PC-9 (cell line): ENCODE measurements at regions not wholly inside any gene's neighbourhood (a gene's known extent, or its start where the extent isn't known, plus 50 kb on each side); places are given as distances from the start of the nearest gene placed in this dataset.

ENCODE experiments used
- BruUV-seq: library from RNA; stranded (reverse); fragments of 400-500 nt; replicated peaks from 2 replicates; lab custom pipeline; 2021; lab: Mats Ljungman, UMichigan
- CTCF ChIA-PET: fragments of 300-600 bp; sonication (Branson Sonifier 250); formaldehyde crosslinking; loops from one replicate; lab custom pipeline; 2022; ENCODE audit warnings: antibody characterized with exemption; lab: Charles Lee
- POLR2A ChIA-PET: fragments of 300-600 bp; sonication (Branson Sonifier 250); formaldehyde crosslinking; loops from one replicate; lab custom pipeline; 2022; ENCODE audit warnings: antibody characterized with exemption; ENCODE audit not compliant: unreplicated experiment; lab: Charles Lee
- DNase-seq, 2 experiments: peaks; one replicate each; pipeline versions ENCODE4 v3.0.0 to v3.0.0-alpha.2; 2015 to 2022; ENCODE audit warnings: mixed read lengths in 1 of 2
- H2AFZ ChIP-seq: fragments of 200-600 bp; sonication (generic); 2 replicates; pipeline ENCODE4 v1.8.1; 2017; ENCODE audit warnings: antibody characterized with exemption
- H3F3A ChIP-seq: fragments of 200-600 bp; sonication (generic); 2 replicates; pipeline ENCODE4 v1.8.1; 2017; ENCODE audit warnings: antibody characterized with exemption, mild to moderate bottlenecking, low read depth; ENCODE audit not compliant: insufficient read depth
- H3K27ac ChIP-seq: fragments of 200-600 bp; sonication (generic); 2 replicates; pipeline ENCODE4 v1.6.1; 2016; ENCODE audit warnings: mixed run types
- H3K27me3 ChIP-seq: fragments of 200-600 bp; sonication (generic); 2 replicates; pipeline ENCODE4 v1.6.1; 2016; ENCODE audit warnings: low read depth, mixed run types; ENCODE audit not compliant: insufficient read depth
- H3K36me3 ChIP-seq: fragments of 200-600 bp; sonication (generic); 2 replicates; pipeline ENCODE4 v1.6.1; 2016; ENCODE audit warnings: low read depth, mixed run types
- H3K4me1 ChIP-seq: fragments of 200-600 bp; sonication (generic); replicated peaks from 2 replicates; pipeline ENCODE4 v1.6.1; 2016; ENCODE audit warnings: mixed run types; ENCODE audit not compliant: insufficient read depth
- H3K4me2 ChIP-seq: fragments of 200-600 bp; sonication (generic); 2 replicates; pipeline ENCODE4 v1.6.1; 2017; ENCODE audit warnings: mixed run types
- H3K4me3 ChIP-seq: fragments of 200-600 bp; sonication (generic); 2 replicates; pipeline ENCODE4 v1.6.1; 2016; ENCODE audit warnings: mixed run types
- H3K79me2 ChIP-seq: fragments of 200-600 bp; sonication (generic); 2 replicates; pipeline ENCODE4 v1.6.1; 2017; ENCODE audit warnings: low read depth, mixed run types
- H3K9me2 ChIP-seq: fragments of 200-600 bp; sonication (generic); 2 replicates; pipeline ENCODE4 v1.8.1; 2017; ENCODE audit warnings: mild to moderate bottlenecking; ENCODE audit not compliant: insufficient read depth
- H3K9me3 ChIP-seq: fragments of 200-600 bp; sonication (generic); 2 replicates; pipeline ENCODE4 v1.8.1; 2016; ENCODE audit warnings: low read depth; ENCODE audit not compliant: insufficient read depth
- H4K20me1 ChIP-seq: fragments of 200-600 bp; sonication (generic); 2 replicates; pipeline ENCODE4 v1.8.1; 2017; ENCODE audit not compliant: insufficient read depth
- CTCF ChIP-seq: fragments of 200-600 bp; sonication (generic); conservative IDR thresholded peaks from 2 replicates; pipeline ENCODE4 v1.6.1; 2017; ENCODE audit warnings: mixed run types, antibody characterized with exemption, mild to moderate bottlenecking, moderate library complexity
- EZH2 ChIP-seq: fragments of 200-600 bp; sonication (generic); IDR thresholded peaks from 2 replicates; pipeline ENCODE4 v1.8.0; 2017; ENCODE audit warnings: antibody characterized with exemption, low read depth
- intact Hi-C: fragments of 100-400 bp; cut with micrococcal nuclease; formaldehyde crosslinking; loops from one replicate; pipeline ENCODE4 v1.10.0; 2022; ENCODE audit not compliant: unreplicated experiment

- no peak for DNase-seq
- no peak overlapping the region for H2AFZ ChIP-seq
- CTCF ChIA-PET, result no interaction called here
- no peaks in the 10 kb centered on the region for H4K20me1 ChIP-seq
- H3K27me3 ChIP-seq, result no peaks in the 10 kb centered on the region
- no peaks in the 10 kb centered on the region for H3K4me1 ChIP-seq
- no peak overlapping the region for H3K4me3 ChIP-seq
- POLR2A ChIA-PET, result no interaction called here
- no peaks in the 10 kb centered on the region for H3F3A ChIP-seq
- H3K36me3 ChIP-seq, result no peaks in the 10 kb centered on the region
- H3K4me2 ChIP-seq, result no peak overlapping the region
- no TSS peak for BruUV-seq
- intact Hi-C loops, result no loop called here
- H3K27ac ChIP-seq, result no peak overlapping the region
- no peak for TF ChIP-seq EZH2
- no peak for TF ChIP-seq CTCF
- no peaks in the 10 kb centered on the region for H3K79me2 ChIP-seq
- H3K9me3 ChIP-seq, result no peaks in the 10 kb centered on the region
- no peaks in the 10 kb centered on the region for H3K9me2 ChIP-seq
Observed at GRCh38 chr9:99601571-99602111, 220.0 kb upstream of the NR4A3 start.

- Histone ChIP-seq H3K27ac (no peak overlapping the region), H3K9me3 (no peaks in the 10 kb centered on the region), H3K36me3 (no peaks in the 10 kb centered on the region), H3K79me2 (no peaks in the 10 kb centered on the region), H4K20me1 (no peaks in the 10 kb centered on the region), H3K9me2 (no peaks in the 10 kb centered on the region), H3K4me1 (no peaks in the 10 kb centered on the region), H3F3A (no peaks in the 10 kb centered on the region), H3K4me3 (no peak overlapping the region), H3K4me2 (no peak overlapping the region), H3K27me3 (no peaks in the 10 kb centered on the region; the same call in 1 of the 2 replicates), H2AFZ (no peak overlapping the region)
- DNase-seq, result no peak
- TF ChIP-seq CTCF (no peak), EZH2 (no peak)
- intact Hi-C loops, result no loop called here
- POLR2A ChIA-PET, result interaction anchor here (0.6 kb wide), 1 partner anchor 615 kb away, joined by 3 read pairs; no protein-coding TSS in a partner anchor
- CTCF ChIA-PET, result no interaction called here
- no TSS peak for BruUV-seq
Observed at GRCh38 chr9:99602854-99603253, 218.8 kb upstream of the NR4A3 start.

- Histone ChIP-seq H3K9me3 (no peaks in the 10 kb centered on the region), H2AFZ (no peak overlapping the region), H3K27me3 (no peaks in the 10 kb centered on the region; the same call in 1 of the 2 replicates), H3K79me2 (no peaks in the 10 kb centered on the region), H4K20me1 (no peaks in the 10 kb centered on the region), H3K4me2 (no peak overlapping the region), H3K36me3 (no peaks in the 10 kb centered on the region), H3K9me2 (no peaks in the 10 kb centered on the region), H3K27ac (no peak overlapping the region), H3K4me1 (no peaks in the 10 kb centered on the region), H3K4me3 (no peak overlapping the region), H3F3A (no peaks in the 10 kb centered on the region)
- ChIA-PET POLR2A (no interaction called here), CTCF (no interaction called here)
- no TSS peak for BruUV-seq
- intact Hi-C loops, result no loop called here
- DNase-seq, result no peak
- TF ChIP-seq EZH2 (no peak), CTCF (no peak)
Observed at GRCh38 chr9:99605016-99605743, 216.5 kb upstream of the NR4A3 start.
